Parathyroid adenoma (tissue), 2 donors: ENCODE measurements at regions not wholly inside any gene's neighbourhood (a gene's known extent, or its start where the extent isn't known, plus 50 kb on each side); places are given as distances from the start of the nearest gene placed in this dataset.
"Not testable (repeated sequence)": the region's sequence is repeated elsewhere in the genome, so short reads cannot be mapped to it uniquely, and the experiment has no call there.

Source experiments
- H2AFZ ChIP-seq: fragments of 300-600 bp; sonication (generic); one replicate; pipeline ENCODE4 v1.7.0; 2017; ENCODE audit warnings: antibody characterized with exemption, mild to moderate bottlenecking
- H3K27ac ChIP-seq: fragments of 300-600 bp; sonication (generic); one replicate; pipeline ENCODE4 v1.7.0; 2017
- H3K27me3 ChIP-seq: fragments of 300-600 bp; sonication (generic); one replicate; pipeline ENCODE4 v1.7.0; 2017; ENCODE audit warnings: low read length; ENCODE audit not compliant: control insufficient read depth, insufficient read depth
- H3K36me3 ChIP-seq: fragments of 300-600 bp; sonication (generic); one replicate; pipeline ENCODE4 v1.7.0; 2017; ENCODE audit warnings: low read length; ENCODE audit not compliant: control insufficient read depth, insufficient read depth
- H3K4me1 ChIP-seq: fragments of 300-600 bp; sonication (generic); one replicate; pipeline ENCODE4 v1.7.0; 2017; ENCODE audit warnings: control low read depth
- H3K4me2 ChIP-seq: fragments of 300-600 bp; sonication (generic); one replicate; pipeline ENCODE4 v1.7.0; 2017; ENCODE audit warnings: low read length
- H3K4me3 ChIP-seq: fragments of 300-600 bp; sonication (generic); one replicate; pipeline ENCODE4 v1.7.0; 2017; ENCODE audit warnings: low read depth, low read length
- H3K79me2 ChIP-seq: fragments of 300-600 bp; sonication (generic); one replicate; pipeline ENCODE4 v1.7.0; 2017; ENCODE audit warnings: control low read depth
- H3K9ac ChIP-seq: fragments of 300-600 bp; sonication (generic); one replicate; pipeline ENCODE4 v1.7.0; 2017; ENCODE audit warnings: mild to moderate bottlenecking
- H3K9me3 ChIP-seq: fragments of 300-600 bp; sonication (generic); one replicate; pipeline ENCODE4 v1.7.0; 2017; ENCODE audit warnings: low read length; ENCODE audit not compliant: control insufficient read depth
- CTCF ChIP-seq: fragments of 300-600 bp; sonication (generic); IDR thresholded peaks from one replicate; pipeline ENCODE4 v1.7.0; 2017; ENCODE audit warnings: antibody characterized with exemption, mild to moderate bottlenecking
- donor health status: primary hyperparathyroidism.

- Histone ChIP-seq H3K9ac (no peak overlapping the region), H3K4me3 (no peak overlapping the region), H3K4me2 (no peak overlapping the region), H3K27me3 (no peaks in the 10 kb centered on the region), H3K36me3 (no peaks in the 10 kb centered on the region), H3K4me1 (no peaks in the 10 kb centered on the region), H3K9me3 (no peaks in the 10 kb centered on the region), H3K79me2 (no peaks in the 10 kb centered on the region), H2AFZ (no peak overlapping the region), H3K27ac (no peak overlapping the region)
- TF ChIP-seq CTCF = no peak
Measured at GRCh38 chr2:183759033-183759432, 634.8 kb downstream of the NUP35 start.

DNA sequence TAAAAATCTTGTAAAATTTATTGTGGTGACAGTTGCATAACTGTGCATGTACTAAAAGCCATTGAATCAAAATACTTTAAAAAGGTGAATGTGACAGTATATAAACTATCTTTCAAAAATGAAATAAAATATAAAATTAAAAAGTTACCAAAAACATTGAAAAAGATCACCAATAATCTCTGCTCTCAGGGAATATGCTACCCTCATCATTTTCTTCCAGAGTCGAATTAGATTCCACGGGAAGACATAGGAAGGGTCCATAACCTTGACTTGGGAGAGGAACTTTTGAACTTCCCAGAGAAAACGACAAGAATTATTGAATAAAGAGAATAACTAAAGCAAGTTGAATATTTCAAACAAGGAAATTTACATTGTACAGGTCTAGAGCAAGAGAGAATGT, 649.5 kb downstream of the NUP35 start:
- H3K27me3 ChIP-seq = no peaks in the 10 kb centered on the region
- H3K9ac ChIP-seq = no peak overlapping the region
- H3K36me3 ChIP-seq = no peaks in the 10 kb centered on the region
- H3K4me1 ChIP-seq = no peaks in the 10 kb centered on the region
- no peak overlapping the region for H3K27ac ChIP-seq
- no peak overlapping the region for H3K4me3 ChIP-seq
- no peak overlapping the region for H3K4me2 ChIP-seq
- no peaks in the 10 kb centered on the region for H3K9me3 ChIP-seq
- H3K79me2 ChIP-seq = no peaks in the 10 kb centered on the region
- no peak for TF ChIP-seq CTCF
- H2AFZ ChIP-seq = no peak overlapping the region

DNA sequence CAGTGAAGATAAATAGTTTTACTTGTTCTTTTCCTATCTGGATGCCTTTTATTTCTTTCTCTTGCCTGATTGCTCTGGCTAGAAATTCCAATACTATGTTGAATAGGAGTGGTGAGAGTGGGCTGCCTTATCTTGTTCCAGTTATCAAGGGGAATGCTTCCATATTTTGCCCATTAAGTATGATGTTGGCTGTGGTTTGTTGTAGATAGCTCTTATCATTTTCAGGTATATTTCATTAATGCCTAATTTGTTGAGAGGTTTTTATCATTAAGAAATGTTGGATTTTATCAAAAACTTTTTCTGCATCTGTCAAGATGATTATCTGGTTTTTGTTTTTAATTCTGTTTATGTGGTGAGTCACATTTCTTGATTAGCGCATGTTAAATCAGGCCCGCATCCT, 655.8 kb downstream of the NUP35 start:
- Histone ChIP-seq H3K27ac (no peak overlapping the region), H3K4me1 (no peaks in the 10 kb centered on the region), H3K9me3 (no peaks in the 10 kb centered on the region), H3K4me2 (no peak overlapping the region), H3K36me3 (no peaks in the 10 kb centered on the region), H3K79me2 (no peaks in the 10 kb centered on the region), H3K27me3 (no peaks in the 10 kb centered on the region), H3K4me3 (no peak overlapping the region), H3K9ac (no peak overlapping the region), H2AFZ (no peak overlapping the region)
- no peak for TF ChIP-seq CTCF

GRCh38 chr2:183782436-183782835, 658.2 kb downstream of the NUP35 start:
- no peaks in the 10 kb centered on the region for H3K4me1 ChIP-seq
- no peaks in the 10 kb centered on the region for H3K9me3 ChIP-seq
- no peak overlapping the region for H3K27ac ChIP-seq
- no peak overlapping the region for H3K4me3 ChIP-seq
- no peak overlapping the region for H3K9ac ChIP-seq
- H3K4me2 ChIP-seq = no peak overlapping the region
- no peak overlapping the region for H2AFZ ChIP-seq
- H3K27me3 ChIP-seq = no peaks in the 10 kb centered on the region
- H3K36me3 ChIP-seq = no peaks in the 10 kb centered on the region
- TF ChIP-seq CTCF = no peak
- H3K79me2 ChIP-seq = no peaks in the 10 kb centered on the region

- not testable (repeated sequence) for H3K79me2 ChIP-seq, H3K4me2 ChIP-seq, H3K4me1 ChIP-seq, H3K4me3 ChIP-seq, H3K36me3 ChIP-seq, H2AFZ ChIP-seq, H3K9ac ChIP-seq, H3K9me3 ChIP-seq, H3K27me3 ChIP-seq, H3K27ac ChIP-seq
Measured at GRCh38 chr2:183788796-183789195, 664.6 kb downstream of the NUP35 start.

GRCh38 chr2:183792165-183792924, 668.1 kb downstream of the NUP35 start:
- not testable (repeated sequence) for H3K9me3 ChIP-seq, H3K79me2 ChIP-seq, H2AFZ ChIP-seq, H3K36me3 ChIP-seq, H3K4me3 ChIP-seq, H3K4me2 ChIP-seq, H3K27me3 ChIP-seq, H3K4me1 ChIP-seq, H3K27ac ChIP-seq, H3K9ac ChIP-seq
